HL-60 (cell line): ENCODE measurements at regions not wholly inside any gene's neighbourhood (a gene's known extent, or its start where the extent isn't known, plus 50 kb on each side); places are given as distances from the start of the nearest gene placed in this dataset.

Experiments used
- DNase-seq, 2 experiments: peaks; one replicate each; pipeline ENCODE4 v3.0.0-alpha.2; 2010 to 2020; ENCODE audit warnings: low read depth in 1 of 2, low spot score in 1 of 2
- H3K27ac ChIP-seq: fragments of 250-450 bp; sonication (Bioruptor Pico); replicated peaks from 2 replicates; pipeline ENCODE4 v1.5.1; 2020; ENCODE audit warnings: mild to moderate bottlenecking, moderate library complexity
- H3K27me3 ChIP-seq: fragments of 250-450 bp; sonication (Bioruptor Pico); 2 replicates; pipeline ENCODE4 v1.5.1; 2021; ENCODE audit warnings: mild to moderate bottlenecking, moderate library complexity; ENCODE audit not compliant: insufficient read depth, poor library complexity, severe bottlenecking
- H3K4me3 ChIP-seq: replicated peaks from 2 replicates; pipeline ENCODE4 v1.5.1; 2011; ENCODE audit warnings: mild to moderate bottlenecking, control low read depth, low read length; ENCODE audit not compliant: insufficient read depth
- GABPA ChIP-seq: IDR thresholded peaks from 2 replicates; pipeline ENCODE4 v1.6.1; 2012; ENCODE audit warnings: low read depth
- POLR2AphosphoS5 ChIP-seq: IDR thresholded peaks from 2 replicates; pipeline ENCODE4 v1.6.1; 2012; ENCODE audit warnings: low read depth
- SPI1 ChIP-seq: IDR thresholded peaks from 2 replicates; pipeline ENCODE4 v1.6.1; 2012; ENCODE audit warnings: low read depth, mild to moderate bottlenecking, borderline replicate concordance
- TF ChIP-seq, protein P1 (sequence below): IDR thresholded peaks from 2 replicates; pipeline ENCODE4 v1.6.1; 2012; ENCODE audit warnings: low read depth; ENCODE audit not compliant: insufficient replicate concordance
- TF ChIP-seq, protein P2 (sequence below): IDR thresholded peaks from one replicate; pipeline ENCODE4 v1.5.1; 2011; ENCODE audit warnings: low read length, control low read depth, inconsistent platforms; ENCODE audit not compliant: insufficient read depth

DNA sequence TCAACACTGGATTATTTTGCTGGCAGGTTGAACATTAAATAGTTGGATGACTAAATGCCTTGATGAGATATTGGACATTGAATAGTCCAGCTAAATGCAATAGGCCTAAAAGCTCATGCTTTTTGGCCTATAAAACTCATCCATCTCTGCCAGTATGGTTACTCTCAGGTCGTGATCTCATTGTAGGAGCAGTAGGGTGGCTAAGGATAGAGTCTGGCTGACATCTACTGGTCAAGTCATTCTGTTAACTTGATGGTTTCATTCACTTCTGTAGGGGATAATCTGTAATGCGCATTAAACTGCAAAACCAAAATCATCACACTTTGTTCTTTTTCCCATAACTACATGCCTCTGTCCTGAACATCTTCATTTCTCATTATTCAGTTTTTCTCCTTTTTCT lies 227.0 kb downstream of the DKK2 start:
- TF ChIP-seq, protein P1, sequence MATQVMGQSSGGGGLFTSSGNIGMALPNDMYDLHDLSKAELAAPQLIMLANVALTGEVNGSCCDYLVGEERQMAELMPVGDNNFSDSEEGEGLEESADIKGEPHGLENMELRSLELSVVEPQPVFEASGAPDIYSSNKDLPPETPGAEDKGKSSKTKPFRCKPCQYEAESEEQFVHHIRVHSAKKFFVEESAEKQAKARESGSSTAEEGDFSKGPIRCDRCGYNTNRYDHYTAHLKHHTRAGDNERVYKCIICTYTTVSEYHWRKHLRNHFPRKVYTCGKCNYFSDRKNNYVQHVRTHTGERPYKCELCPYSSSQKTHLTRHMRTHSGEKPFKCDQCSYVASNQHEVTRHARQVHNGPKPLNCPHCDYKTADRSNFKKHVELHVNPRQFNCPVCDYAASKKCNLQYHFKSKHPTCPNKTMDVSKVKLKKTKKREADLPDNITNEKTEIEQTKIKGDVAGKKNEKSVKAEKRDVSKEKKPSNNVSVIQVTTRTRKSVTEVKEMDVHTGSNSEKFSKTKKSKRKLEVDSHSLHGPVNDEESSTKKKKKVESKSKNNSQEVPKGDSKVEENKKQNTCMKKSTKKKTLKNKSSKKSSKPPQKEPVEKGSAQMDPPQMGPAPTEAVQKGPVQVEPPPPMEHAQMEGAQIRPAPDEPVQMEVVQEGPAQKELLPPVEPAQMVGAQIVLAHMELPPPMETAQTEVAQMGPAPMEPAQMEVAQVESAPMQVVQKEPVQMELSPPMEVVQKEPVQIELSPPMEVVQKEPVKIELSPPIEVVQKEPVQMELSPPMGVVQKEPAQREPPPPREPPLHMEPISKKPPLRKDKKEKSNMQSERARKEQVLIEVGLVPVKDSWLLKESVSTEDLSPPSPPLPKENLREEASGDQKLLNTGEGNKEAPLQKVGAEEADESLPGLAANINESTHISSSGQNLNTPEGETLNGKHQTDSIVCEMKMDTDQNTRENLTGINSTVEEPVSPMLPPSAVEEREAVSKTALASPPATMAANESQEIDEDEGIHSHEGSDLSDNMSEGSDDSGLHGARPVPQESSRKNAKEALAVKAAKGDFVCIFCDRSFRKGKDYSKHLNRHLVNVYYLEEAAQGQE, result no peak
- TF ChIP-seq, protein P2, sequence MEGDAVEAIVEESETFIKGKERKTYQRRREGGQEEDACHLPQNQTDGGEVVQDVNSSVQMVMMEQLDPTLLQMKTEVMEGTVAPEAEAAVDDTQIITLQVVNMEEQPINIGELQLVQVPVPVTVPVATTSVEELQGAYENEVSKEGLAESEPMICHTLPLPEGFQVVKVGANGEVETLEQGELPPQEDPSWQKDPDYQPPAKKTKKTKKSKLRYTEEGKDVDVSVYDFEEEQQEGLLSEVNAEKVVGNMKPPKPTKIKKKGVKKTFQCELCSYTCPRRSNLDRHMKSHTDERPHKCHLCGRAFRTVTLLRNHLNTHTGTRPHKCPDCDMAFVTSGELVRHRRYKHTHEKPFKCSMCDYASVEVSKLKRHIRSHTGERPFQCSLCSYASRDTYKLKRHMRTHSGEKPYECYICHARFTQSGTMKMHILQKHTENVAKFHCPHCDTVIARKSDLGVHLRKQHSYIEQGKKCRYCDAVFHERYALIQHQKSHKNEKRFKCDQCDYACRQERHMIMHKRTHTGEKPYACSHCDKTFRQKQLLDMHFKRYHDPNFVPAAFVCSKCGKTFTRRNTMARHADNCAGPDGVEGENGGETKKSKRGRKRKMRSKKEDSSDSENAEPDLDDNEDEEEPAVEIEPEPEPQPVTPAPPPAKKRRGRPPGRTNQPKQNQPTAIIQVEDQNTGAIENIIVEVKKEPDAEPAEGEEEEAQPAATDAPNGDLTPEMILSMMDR, result peak; percentile 30
- no peak overlapping the region for H3K27ac ChIP-seq
- no peak overlapping the region for H3K4me3 ChIP-seq
- H3K27me3 ChIP-seq, result no peaks in the 10 kb centered on the region
- DNase-seq, result peak; percentile 26 to 48

DNA sequence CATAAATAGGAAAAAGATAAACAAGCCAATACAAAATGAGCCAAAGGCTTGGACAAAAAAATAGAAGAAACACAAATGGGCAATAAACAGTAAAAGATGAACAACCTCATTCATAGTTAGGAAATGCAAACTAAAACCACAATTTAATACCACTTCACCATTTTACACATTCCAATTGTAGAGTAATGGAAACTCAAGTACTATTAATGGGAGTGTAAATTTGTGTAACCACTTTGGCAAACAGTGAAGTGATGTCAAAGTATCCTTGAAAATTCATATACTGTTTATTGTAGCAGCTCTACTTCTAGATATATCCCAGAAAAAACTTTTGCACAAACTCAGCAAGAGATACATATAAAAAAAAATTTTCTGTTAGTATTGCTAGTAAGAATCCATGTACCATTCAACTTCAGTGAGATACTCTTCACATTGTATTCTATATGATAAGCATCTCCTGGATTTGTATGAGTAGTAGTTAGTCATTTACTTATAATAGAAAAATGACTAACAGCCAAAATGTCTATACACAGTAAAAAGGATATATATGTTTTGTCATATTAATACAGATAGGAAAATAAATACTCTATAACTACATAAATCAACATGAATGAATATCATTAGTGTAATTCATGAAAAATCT lies 229.8 kb downstream of the DKK2 start:
- Histone ChIP-seq H3K27me3 (no peaks in the 10 kb centered on the region), H3K4me3 (no peak overlapping the region), H3K27ac (no peak overlapping the region)
- TF ChIP-seq, protein P1, result no peak
- TF ChIP-seq, protein P2, result no peak
- no peak for TF ChIP-seq POLR2AphosphoS5
- DNase-seq, result no peak

- no peak for DNase-seq
- TF ChIP-seq, protein P2, result no peak
- no peak for TF ChIP-seq POLR2AphosphoS5
- TF ChIP-seq, protein P1, result no peak
- TF ChIP-seq GABPA, result no peak
- TF ChIP-seq SPI1, result no peak
Observed at GRCh38 chr4:106803083-106803482, 233.0 kb downstream of the DKK2 start.

More at GRCh38 chr4:106803083-106803482, 233.0 kb downstream of the DKK2 start:
- Histone ChIP-seq H3K4me3 (no peak overlapping the region), H3K27ac (no peak overlapping the region), H3K27me3 (no peaks in the 10 kb centered on the region)
